Right kidney (tissue), 1 donor: ENCODE measurements at regions not wholly inside any gene's neighbourhood (a gene's known extent, or its start where the extent isn't known, plus 50 kb on each side); places are given as distances from the start of the nearest gene placed in this dataset.

Experiments used
- DNase-seq: peaks from one replicate; pipeline ENCODE4 v3.0.0-alpha.2; 2016

GRCh38 chr12:4858386-4858785, 51.3 kb upstream of the KCNA1 start:
- no peak for DNase-seq

GRCh38 chr12:4859478-4860210, 50.1 kb upstream of the KCNA1 start:
- no peak for DNase-seq
